Fibroblast of the aortic adventitia (primary cell): ENCODE measurements at regions not wholly inside any gene's neighbourhood (a gene's known extent, or its start where the extent isn't known, plus 50 kb on each side); places are given as distances from the start of the nearest gene placed in this dataset.
A peak's percentile ranks its signal among the peaks of the same experiment; 100 is the strongest.

ENCODE experiments used
- DNase-seq: peaks from one replicate; pipeline ENCODE4 v3.0.0-alpha.2; 2010; ENCODE audit warnings: low read depth
- H3K4me3 ChIP-seq: 2 replicates; pipeline ENCODE4 v1.5.1; 2011; ENCODE audit warnings: low read depth, mild to moderate bottlenecking, control low read depth, low read length, moderate library complexity
- TF ChIP-seq, protein P1 (sequence below): IDR thresholded peaks from 2 replicates; pipeline ENCODE4 v1.5.1; 2011; ENCODE audit warnings: mild to moderate bottlenecking, low read length, control low read depth, inconsistent platforms; ENCODE audit not compliant: insufficient read depth

DNA sequence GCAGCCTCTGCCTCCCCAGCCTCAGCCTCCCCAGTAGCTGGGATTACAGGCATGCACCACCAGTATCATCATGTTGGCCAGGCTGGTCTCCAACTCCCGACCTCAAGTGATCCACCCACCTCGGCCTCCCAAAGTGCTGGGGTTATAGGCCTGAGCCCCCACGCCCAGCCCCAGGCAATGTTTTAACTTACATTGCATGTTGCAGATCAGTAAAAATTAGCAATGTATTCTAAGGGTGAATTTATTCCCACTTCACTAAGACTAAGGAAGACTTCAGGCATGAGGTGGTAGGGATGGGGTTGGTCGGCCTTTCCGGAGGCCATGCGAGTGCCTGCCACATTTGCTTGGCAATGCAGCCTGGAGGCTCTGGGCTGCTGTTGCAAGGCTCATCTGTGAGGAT is 66.8 kb upstream of the JDP2 start:
- TF ChIP-seq, protein P1, sequence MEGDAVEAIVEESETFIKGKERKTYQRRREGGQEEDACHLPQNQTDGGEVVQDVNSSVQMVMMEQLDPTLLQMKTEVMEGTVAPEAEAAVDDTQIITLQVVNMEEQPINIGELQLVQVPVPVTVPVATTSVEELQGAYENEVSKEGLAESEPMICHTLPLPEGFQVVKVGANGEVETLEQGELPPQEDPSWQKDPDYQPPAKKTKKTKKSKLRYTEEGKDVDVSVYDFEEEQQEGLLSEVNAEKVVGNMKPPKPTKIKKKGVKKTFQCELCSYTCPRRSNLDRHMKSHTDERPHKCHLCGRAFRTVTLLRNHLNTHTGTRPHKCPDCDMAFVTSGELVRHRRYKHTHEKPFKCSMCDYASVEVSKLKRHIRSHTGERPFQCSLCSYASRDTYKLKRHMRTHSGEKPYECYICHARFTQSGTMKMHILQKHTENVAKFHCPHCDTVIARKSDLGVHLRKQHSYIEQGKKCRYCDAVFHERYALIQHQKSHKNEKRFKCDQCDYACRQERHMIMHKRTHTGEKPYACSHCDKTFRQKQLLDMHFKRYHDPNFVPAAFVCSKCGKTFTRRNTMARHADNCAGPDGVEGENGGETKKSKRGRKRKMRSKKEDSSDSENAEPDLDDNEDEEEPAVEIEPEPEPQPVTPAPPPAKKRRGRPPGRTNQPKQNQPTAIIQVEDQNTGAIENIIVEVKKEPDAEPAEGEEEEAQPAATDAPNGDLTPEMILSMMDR: no peak
- DNase-seq: no peak

DNA sequence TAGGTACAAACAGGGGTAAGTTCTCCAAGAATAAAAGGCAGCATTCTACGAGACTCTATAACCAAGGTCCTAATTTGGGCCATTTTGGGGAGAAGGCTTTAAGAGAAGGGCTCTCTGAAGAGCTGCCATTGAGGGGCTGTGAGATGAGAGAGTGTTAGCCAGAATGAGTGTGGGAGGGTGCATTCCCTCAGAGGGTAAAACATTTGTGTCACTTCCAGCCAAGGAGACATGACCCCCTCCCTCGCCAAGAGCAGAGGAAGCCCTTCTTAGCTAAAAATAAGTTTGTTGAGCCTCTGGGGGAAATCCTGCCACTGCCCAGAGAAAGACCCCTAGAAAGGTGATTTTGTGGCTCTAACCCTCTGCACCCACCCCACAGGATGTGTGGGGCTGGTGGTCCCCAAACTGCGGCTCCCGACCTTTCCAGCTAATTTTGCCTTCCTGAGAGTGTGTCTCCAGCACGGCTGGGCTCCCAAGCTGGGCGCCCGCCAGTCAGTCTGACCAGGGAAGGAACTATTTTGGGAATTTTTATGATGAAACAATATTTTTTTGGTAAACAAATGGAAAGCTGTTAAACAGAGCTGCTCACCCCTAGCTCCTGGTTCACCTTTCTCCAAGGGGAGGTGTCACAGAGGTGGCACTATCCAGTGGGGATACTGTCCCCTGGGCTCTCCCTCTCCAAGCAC is 65.9 kb upstream of the JDP2 start:
- DNase-seq: no peak
- TF ChIP-seq, protein P1: no peak

More for the DNA sequence above, 66.8 kb upstream of the JDP2 start:
- no peak overlapping the region for H3K4me3 ChIP-seq

DNA sequence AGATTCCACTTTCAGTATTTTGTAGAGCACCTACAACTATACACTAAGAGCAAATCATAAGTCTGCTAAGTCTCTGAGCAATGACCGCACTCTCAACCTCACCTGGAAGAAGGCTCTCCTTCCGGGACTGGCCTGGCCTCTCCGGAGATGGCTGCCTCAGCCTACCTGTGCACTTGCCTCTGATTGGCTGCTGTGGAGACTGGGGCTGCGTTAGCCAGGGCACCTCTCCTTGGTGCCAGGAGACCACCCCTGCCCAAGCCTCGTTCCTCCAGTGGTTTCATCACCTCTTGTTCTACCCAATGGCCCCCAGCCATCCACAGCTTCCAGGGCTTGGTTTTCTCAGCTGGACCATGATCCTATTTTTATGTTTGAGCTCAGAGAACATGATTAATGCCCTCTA is 64.7 kb upstream of the JDP2 start:
- H3K4me3 ChIP-seq: no peak overlapping the region
- TF ChIP-seq, protein P1: no peak
- DNase-seq: no peak

More for the DNA sequence above, 65.9 kb upstream of the JDP2 start:
- H3K4me3 ChIP-seq: no peak overlapping the region

DNA sequence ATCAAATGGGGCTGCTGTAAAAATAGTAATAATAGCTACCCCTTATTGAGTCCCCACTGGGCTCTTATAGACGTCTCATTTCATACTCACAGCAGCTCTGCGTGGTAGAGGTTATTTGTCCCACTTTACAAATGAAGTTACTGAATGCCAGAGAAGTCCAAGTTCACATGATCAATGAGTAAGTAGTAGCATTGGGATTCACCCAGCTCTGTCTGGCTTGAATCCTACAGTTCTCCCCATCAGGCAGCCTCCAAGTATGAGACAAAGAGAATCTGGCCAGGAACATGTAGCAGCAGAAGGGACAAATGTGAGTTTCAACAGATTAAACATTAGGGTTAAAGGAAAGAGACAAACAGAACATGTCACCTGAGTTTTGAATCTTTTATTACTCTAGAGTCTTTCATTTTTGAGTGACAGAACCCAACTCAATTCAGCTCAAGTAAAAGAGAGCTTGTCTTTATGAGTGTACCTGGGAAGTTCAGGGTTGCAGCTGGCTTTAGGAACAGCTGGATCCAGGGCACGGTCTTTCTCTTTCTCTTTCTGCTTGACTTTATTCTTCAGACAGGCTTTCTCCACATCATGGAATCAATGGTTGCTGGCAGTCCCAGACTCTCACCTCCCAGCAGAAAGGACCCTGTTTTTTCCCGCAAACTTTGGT is 64.1 kb upstream of the JDP2 start:
- DNase-seq: peak; percentile 15

DNA sequence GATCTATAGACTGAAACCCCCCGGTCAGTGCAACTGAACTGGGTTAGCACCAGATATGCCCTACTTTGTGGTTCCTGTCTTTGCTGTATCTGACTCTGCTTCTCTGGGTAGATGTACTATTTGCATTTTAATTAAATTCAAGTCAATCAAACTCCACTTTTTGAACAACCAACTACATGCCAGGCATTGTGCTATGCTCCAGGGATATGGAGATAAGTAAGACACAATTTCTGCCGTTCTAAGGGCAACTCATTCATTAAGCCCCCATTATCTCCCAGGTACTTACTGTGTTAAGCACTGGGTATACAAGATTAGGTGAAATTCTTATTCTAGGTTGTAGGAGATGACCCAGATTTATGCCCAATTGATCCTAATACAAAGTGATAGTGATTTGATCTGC is 62.7 kb upstream of the JDP2 start:
- H3K4me3 ChIP-seq: no peak overlapping the region
- TF ChIP-seq, protein P1: no peak
- DNase-seq: no peak

More for the DNA sequence above, 64.1 kb upstream of the JDP2 start:
- TF ChIP-seq, protein P1: no peak
- no peak overlapping the region for H3K4me3 ChIP-seq

DNA sequence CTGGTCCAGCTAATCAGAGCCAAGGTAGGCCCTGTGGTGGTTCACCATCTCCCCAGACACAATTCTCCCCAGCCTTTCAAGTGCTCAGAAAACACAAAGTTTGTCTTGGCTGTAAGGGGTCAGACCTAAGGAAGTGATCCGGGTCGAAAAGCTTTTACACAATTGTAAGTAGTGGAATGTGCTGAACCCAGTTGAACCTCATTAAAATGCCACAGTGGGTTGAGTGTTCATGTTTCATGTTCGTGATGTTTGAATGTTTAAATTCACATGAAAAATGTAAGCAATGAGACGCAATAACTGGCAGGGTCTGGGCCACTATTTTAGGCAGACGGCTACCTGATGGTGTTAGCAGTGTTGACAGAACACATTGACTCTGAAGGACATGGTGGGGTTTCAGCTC is 60.9 kb upstream of the JDP2 start:
- no peak overlapping the region for H3K4me3 ChIP-seq
- DNase-seq: no peak
- TF ChIP-seq, protein P1: no peak
